ENCODE measurements at regions not wholly inside any gene's neighbourhood (a gene's known extent, or its start where the extent isn't known, plus 50 kb on each side); places are given as distances from the start of the nearest gene placed in this dataset.
A peak's percentile ranks its signal among the peaks of the same experiment; 100 is the strongest.

DNA sequence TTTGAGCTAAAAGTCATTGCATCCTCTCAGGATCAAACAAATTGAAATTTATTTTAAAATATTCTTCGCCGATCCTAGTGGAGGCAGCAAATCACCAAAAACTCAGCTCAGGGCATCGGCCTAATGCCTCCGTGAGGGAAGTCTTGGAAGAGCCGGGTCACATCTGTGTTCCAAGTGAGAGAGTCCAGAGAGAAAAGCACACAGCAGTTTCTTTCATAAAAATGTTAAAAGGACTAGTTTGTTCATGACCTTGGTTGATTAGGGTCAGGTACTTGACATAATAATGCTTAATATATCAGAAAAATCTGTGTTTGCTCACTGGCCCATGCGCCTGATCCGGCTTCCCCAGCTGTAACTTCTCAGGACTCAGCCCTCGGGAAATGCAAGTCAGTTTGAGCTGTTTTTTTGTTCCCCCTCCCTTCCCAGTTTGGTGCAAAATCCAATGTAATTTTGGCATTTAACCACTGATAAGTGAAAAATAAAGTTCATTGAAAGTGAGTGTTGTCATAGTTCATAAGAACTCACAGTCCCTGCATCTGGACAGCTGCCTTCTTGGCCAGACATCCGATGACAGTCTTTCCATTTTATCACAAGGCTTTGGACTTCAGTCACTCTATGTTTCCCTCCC is 161.7 kb downstream of the CAND1 start:
- Histone ChIP-seq H3K79me2 (replicated peaks; ENCODE audit: insufficient read depth, low read length) (no peaks in the 10 kb centered on the region), H3K9ac (ENCODE audit: low read length) (no peak overlapping the region), H4K20me1 (ENCODE audit: insufficient read depth) (no peaks in the 10 kb centered on the region), H3K9me3 (ENCODE audit: low read length) (no peaks in the 10 kb centered on the region), H2AFZ (ENCODE audit: low read depth, low read length) (no peak overlapping the region), H3K36me3 (ENCODE audit: insufficient read depth, low read length) (no peaks in the 10 kb centered on the region), H3K4me3 (ENCODE audit: low read length) (no peak overlapping the region), H3K27ac (ENCODE audit: low read length) (no peak overlapping the region), H3F3A (ENCODE audit: insufficient read depth, low read length, poor library complexity, severe bottlenecking) (no peaks in the 10 kb centered on the region), H3K9me2 (ENCODE audit: insufficient read depth, low read length) (no peaks in the 10 kb centered on the region), H3K27me3 (ENCODE audit: insufficient read depth, low read depth, low read length) (no peaks in the 10 kb centered on the region), H3K4me2 (ENCODE audit: low read length) (no peak overlapping the region)
- no peak for TF ChIP-seq MXI1 (conservative IDR thresholded peaks at IDR 0.05; ENCODE audit: poor library complexity, severe bottlenecking)
- TF ChIP-seq, protein P1, sequence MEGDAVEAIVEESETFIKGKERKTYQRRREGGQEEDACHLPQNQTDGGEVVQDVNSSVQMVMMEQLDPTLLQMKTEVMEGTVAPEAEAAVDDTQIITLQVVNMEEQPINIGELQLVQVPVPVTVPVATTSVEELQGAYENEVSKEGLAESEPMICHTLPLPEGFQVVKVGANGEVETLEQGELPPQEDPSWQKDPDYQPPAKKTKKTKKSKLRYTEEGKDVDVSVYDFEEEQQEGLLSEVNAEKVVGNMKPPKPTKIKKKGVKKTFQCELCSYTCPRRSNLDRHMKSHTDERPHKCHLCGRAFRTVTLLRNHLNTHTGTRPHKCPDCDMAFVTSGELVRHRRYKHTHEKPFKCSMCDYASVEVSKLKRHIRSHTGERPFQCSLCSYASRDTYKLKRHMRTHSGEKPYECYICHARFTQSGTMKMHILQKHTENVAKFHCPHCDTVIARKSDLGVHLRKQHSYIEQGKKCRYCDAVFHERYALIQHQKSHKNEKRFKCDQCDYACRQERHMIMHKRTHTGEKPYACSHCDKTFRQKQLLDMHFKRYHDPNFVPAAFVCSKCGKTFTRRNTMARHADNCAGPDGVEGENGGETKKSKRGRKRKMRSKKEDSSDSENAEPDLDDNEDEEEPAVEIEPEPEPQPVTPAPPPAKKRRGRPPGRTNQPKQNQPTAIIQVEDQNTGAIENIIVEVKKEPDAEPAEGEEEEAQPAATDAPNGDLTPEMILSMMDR (IDR thresholded peaks at IDR 0.05; ENCODE audit: poor library complexity, severe bottlenecking), result peak; percentile 8
- no peak for TF ChIP-seq POLR2AphosphoS5 (IDR thresholded peaks at IDR 0.05)

DNA sequence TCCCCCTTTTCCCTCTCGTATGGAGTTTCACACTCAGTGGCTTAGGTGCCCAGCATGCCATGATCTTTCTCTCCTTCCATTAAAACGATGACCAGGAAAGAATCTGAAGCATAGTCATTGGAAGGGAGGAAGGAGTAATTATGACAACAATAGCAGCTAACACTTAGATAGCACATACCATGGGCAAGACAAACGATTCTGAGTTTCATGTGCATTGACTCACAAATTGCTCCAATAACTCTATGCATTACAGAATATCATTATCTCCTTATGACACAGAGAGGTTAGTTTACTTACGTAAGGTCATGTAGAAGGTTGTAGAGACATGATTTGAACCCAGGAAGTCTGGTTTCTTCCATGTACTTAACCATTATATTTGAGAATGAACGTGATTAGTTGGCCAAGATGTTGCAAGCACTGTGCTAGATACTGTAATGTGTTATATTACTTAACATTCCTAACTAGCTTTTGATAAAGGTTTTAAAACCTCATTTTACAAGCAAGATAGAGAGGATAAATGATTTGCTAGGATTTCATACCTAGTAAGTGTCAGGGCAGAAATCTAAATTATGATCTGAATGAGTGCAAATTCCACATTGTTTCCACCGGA is 162.4 kb downstream of the CAND1 start:
- H3K27ac ChIP-seq (ENCODE audit: low read length), result no peak overlapping the region
- no peak overlapping the region for H3K4me3 ChIP-seq (ENCODE audit: low read length)
- no peak overlapping the region for H3K4me2 ChIP-seq (ENCODE audit: low read length)
- TF ChIP-seq MXI1 (conservative IDR thresholded peaks at IDR 0.05; ENCODE audit: poor library complexity, severe bottlenecking) (no peak), POLR2AphosphoS5 (IDR thresholded peaks at IDR 0.05) (no peak)
- TF ChIP-seq, protein P1 (IDR thresholded peaks at IDR 0.05; ENCODE audit: poor library complexity, severe bottlenecking), result no peak
- TF ChIP-seq, protein P2, sequence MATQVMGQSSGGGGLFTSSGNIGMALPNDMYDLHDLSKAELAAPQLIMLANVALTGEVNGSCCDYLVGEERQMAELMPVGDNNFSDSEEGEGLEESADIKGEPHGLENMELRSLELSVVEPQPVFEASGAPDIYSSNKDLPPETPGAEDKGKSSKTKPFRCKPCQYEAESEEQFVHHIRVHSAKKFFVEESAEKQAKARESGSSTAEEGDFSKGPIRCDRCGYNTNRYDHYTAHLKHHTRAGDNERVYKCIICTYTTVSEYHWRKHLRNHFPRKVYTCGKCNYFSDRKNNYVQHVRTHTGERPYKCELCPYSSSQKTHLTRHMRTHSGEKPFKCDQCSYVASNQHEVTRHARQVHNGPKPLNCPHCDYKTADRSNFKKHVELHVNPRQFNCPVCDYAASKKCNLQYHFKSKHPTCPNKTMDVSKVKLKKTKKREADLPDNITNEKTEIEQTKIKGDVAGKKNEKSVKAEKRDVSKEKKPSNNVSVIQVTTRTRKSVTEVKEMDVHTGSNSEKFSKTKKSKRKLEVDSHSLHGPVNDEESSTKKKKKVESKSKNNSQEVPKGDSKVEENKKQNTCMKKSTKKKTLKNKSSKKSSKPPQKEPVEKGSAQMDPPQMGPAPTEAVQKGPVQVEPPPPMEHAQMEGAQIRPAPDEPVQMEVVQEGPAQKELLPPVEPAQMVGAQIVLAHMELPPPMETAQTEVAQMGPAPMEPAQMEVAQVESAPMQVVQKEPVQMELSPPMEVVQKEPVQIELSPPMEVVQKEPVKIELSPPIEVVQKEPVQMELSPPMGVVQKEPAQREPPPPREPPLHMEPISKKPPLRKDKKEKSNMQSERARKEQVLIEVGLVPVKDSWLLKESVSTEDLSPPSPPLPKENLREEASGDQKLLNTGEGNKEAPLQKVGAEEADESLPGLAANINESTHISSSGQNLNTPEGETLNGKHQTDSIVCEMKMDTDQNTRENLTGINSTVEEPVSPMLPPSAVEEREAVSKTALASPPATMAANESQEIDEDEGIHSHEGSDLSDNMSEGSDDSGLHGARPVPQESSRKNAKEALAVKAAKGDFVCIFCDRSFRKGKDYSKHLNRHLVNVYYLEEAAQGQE (IDR thresholded peaks at IDR 0.05; ENCODE audit: borderline replicate concordance), result no peak
- no peak overlapping the region for H3K9ac ChIP-seq (ENCODE audit: low read length)
- H4K20me1 ChIP-seq (ENCODE audit: insufficient read depth), result no peaks in the 10 kb centered on the region
- no peaks in the 10 kb centered on the region for H3K9me2 ChIP-seq (ENCODE audit: insufficient read depth, low read length)
- no peaks in the 10 kb centered on the region for H3K9me3 ChIP-seq (ENCODE audit: low read length)
- no peaks in the 10 kb centered on the region for H3K36me3 ChIP-seq (ENCODE audit: insufficient read depth, low read length)
- H3K79me2 ChIP-seq (replicated peaks; ENCODE audit: insufficient read depth, low read length), result no peaks in the 10 kb centered on the region
- no peaks in the 10 kb centered on the region for H3K27me3 ChIP-seq (ENCODE audit: insufficient read depth, low read depth, low read length)
- no peaks in the 10 kb centered on the region for H3F3A ChIP-seq (ENCODE audit: insufficient read depth, low read length, poor library complexity, severe bottlenecking)
- H2AFZ ChIP-seq (ENCODE audit: low read depth, low read length), result no peak overlapping the region

Data from neural cell (in vitro differentiated cells).